WTC11 (cell line): ENCODE measurements at regions not wholly inside any gene's neighbourhood (a gene's known extent, or its start where the extent isn't known, plus 50 kb on each side); places are given as distances from the start of the nearest gene placed in this dataset.

Source experiments
- ATAC-seq: fragments of 200-7000 bp; cut with Tn5 transposase; 2 replicates; pipeline ENCODE4 v1.10.0; 2021; ENCODE audit warnings: mild to moderate bottlenecking, moderate library complexity
- CTCF ChIA-PET: fragments of 300-600 bp; sonication (Branson Sonifier 250); formaldehyde crosslinking; loops from one replicate; lab custom pipeline; 2021; ENCODE audit warnings: antibody characterized with exemption; lab: Charles Lee
- POLR2A ChIA-PET: fragments of 350-600 bp; sonication (Branson Sonifier 250); formaldehyde crosslinking; loops from one replicate; lab custom pipeline; 2021; ENCODE audit warnings: antibody characterized with exemption; lab: Charles Lee
- DNase-seq: peaks from one replicate; pipeline ENCODE4 v3.0.0; 2021; ENCODE audit warnings: low spot score
- H3K27ac Mint-ChIP-seq: 2 replicates; pipeline ENCODE4 v1.8.0; 2021; ENCODE audit warnings: mixed read lengths
- H3K27me3 Mint-ChIP-seq: 2 replicates; pipeline ENCODE4 v1.8.0; 2021; ENCODE audit warnings: low read depth, mild to moderate bottlenecking, moderate library complexity, mixed read lengths
- H3K36me3 Mint-ChIP-seq: 2 replicates; pipeline ENCODE4 v1.8.0; 2021; ENCODE audit warnings: mixed read lengths
- H3K4me1 Mint-ChIP-seq: 2 replicates; pipeline ENCODE4 v1.8.0; 2022; ENCODE audit warnings: mixed read lengths
- H3K4me3 Mint-ChIP-seq: 2 replicates; pipeline ENCODE4 v1.8.0; 2021; ENCODE audit warnings: mild to moderate bottlenecking, moderate library complexity, mixed read lengths
- H3K9me3 Mint-ChIP-seq: 2 replicates; pipeline ENCODE4 v1.8.0; 2021; ENCODE audit warnings: mixed read lengths
- ELF4 ChIP-seq: sonication (generic); formaldehyde crosslinking; IDR thresholded peaks from 2 replicates; pipeline ENCODE4 v1.8.1; 2022; ENCODE audit warnings: low read depth, mild to moderate bottlenecking, moderate library complexity, missing genetic modification reagents
- FOXJ3 ChIP-seq: sonication (generic); formaldehyde crosslinking; IDR thresholded peaks from 2 replicates; pipeline ENCODE4 v1.9.0; 2021; ENCODE audit warnings: missing genetic modification reagents, mild to moderate bottlenecking, borderline replicate concordance
- FOXK1 ChIP-seq: sonication (generic); formaldehyde crosslinking; IDR thresholded peaks from 2 replicates; pipeline ENCODE4 v1.8.0; 2022; ENCODE audit warnings: mild to moderate bottlenecking, moderate library complexity, missing genetic modification reagents
- GRHL2 ChIP-seq: fragments of 250-450 bp; sonication (Bioruptor Pico); IDR thresholded peaks from 2 replicates; pipeline ENCODE4 v1.8.0; 2022; ENCODE audit warnings: mild to moderate bottlenecking, moderate library complexity; ENCODE audit not compliant: insufficient replicate concordance, severe bottlenecking
- HMGA2 ChIP-seq: fragments of 250-450 bp; sonication (Bioruptor Pico); IDR thresholded peaks from 2 replicates; pipeline ENCODE4 v1.4.0; 2021; ENCODE audit warnings: mild to moderate bottlenecking, moderate library complexity
- RORB ChIP-seq: fragments of 250-450 bp; sonication (Bioruptor Pico); IDR thresholded peaks from 2 replicates; pipeline ENCODE4 v1.9.0; 2021; ENCODE audit warnings: mild to moderate bottlenecking
- SP1 ChIP-seq: sonication (generic); formaldehyde crosslinking; conservative IDR thresholded peaks from 2 replicates; pipeline ENCODE4 v1.8.1; 2022; ENCODE audit warnings: missing genetic modification reagents
- ZNF232 ChIP-seq: sonication (generic); formaldehyde crosslinking; IDR thresholded peaks from 2 replicates; pipeline ENCODE4 v1.8.0; 2022; ENCODE audit warnings: mild to moderate bottlenecking, missing genetic modification reagents
- ZNF263 ChIP-seq: sonication (generic); formaldehyde crosslinking; IDR thresholded peaks from 2 replicates; pipeline ENCODE4 v1.8.1; 2022; ENCODE audit warnings: low read depth, mild to moderate bottlenecking, moderate library complexity, missing genetic modification reagents
- TF ChIP-seq, protein P1 (sequence below): sonication (generic); formaldehyde crosslinking; conservative IDR thresholded peaks from 2 replicates; pipeline ENCODE4 v1.8.1; 2022; ENCODE audit warnings: mild to moderate bottlenecking, missing genetic modification reagents
- TF ChIP-seq, protein P2 (sequence below): sonication (generic); formaldehyde crosslinking; IDR thresholded peaks from 2 replicates; pipeline ENCODE4 v1.8.0; 2023; ENCODE audit warnings: missing genetic modification reagents
- TF ChIP-seq, protein P3 (sequence below): sonication (generic); formaldehyde crosslinking; IDR thresholded peaks from 2 replicates; pipeline ENCODE4 v1.8.0; 2023; ENCODE audit warnings: mild to moderate bottlenecking, missing genetic modification reagents
- TF ChIP-seq, protein P4 (sequence below): fragments of 250-450 bp; sonication (Bioruptor Pico); conservative IDR thresholded peaks from 2 replicates; pipeline ENCODE4 v1.9.0; 2021; ENCODE audit warnings: mild to moderate bottlenecking
- TF ChIP-seq, protein P5 (sequence below): sonication (generic); formaldehyde crosslinking; IDR thresholded peaks from 2 replicates; pipeline ENCODE4 v1.8.0; 2023; ENCODE audit warnings: missing genetic modification reagents, mild to moderate bottlenecking, borderline replicate concordance
- TF ChIP-seq, protein P6 (sequence below): sonication (generic); formaldehyde crosslinking; IDR thresholded peaks from 2 replicates; pipeline ENCODE4 v1.8.0; 2022; ENCODE audit warnings: mild to moderate bottlenecking, missing genetic modification reagents
- TF ChIP-seq, protein P7 (sequence below): sonication (generic); formaldehyde crosslinking; IDR thresholded peaks from 2 replicates; pipeline ENCODE4 v1.8.1; 2023; ENCODE audit warnings: mild to moderate bottlenecking, missing genetic modification reagents

DNA sequence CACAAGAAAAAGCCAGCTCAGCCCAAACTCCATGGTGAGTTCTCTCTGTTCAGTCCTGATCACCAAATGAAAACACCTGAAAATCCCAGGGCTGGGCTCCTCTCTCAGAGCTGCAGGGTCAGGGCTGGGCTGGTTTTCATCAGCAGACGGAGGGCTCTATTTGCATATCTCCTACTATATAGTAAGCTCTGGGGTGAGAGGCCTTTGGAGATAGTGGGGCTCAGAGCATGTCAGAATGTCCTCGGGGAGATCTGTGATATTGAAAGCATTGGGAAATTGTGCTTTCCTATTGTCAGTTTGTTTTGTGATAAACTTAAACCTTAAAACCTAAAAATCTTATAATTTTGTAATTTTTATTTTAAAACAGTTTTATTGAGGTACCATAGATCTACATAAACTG is 742.6 kb downstream of the TMEM121 start:
- POLR2A ChIA-PET: no interaction called here
- ATAC-seq (no peak), DNase-seq (no peak)
- no peak overlapping the region for H3K27ac Mint-ChIP-seq
- CTCF ChIA-PET: no interaction called here
- no peak overlapping the region for H3K4me3 Mint-ChIP-seq
- H3K4me1 Mint-ChIP-seq: no peaks in the 10 kb centered on the region
- TF ChIP-seq, protein P1, sequence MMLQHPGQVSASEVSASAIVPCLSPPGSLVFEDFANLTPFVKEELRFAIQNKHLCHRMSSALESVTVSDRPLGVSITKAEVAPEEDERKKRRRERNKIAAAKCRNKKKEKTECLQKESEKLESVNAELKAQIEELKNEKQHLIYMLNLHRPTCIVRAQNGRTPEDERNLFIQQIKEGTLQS (CRISPR knock-in tag): no peak
- TF ChIP-seq, protein P2, sequence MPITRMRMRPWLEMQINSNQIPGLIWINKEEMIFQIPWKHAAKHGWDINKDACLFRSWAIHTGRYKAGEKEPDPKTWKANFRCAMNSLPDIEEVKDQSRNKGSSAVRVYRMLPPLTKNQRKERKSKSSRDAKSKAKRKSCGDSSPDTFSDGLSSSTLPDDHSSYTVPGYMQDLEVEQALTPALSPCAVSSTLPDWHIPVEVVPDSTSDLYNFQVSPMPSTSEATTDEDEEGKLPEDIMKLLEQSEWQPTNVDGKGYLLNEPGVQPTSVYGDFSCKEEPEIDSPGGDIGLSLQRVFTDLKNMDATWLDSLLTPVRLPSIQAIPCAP: no peak
- TF ChIP-seq FOXK1: no peak
- TF ChIP-seq, protein P3, sequence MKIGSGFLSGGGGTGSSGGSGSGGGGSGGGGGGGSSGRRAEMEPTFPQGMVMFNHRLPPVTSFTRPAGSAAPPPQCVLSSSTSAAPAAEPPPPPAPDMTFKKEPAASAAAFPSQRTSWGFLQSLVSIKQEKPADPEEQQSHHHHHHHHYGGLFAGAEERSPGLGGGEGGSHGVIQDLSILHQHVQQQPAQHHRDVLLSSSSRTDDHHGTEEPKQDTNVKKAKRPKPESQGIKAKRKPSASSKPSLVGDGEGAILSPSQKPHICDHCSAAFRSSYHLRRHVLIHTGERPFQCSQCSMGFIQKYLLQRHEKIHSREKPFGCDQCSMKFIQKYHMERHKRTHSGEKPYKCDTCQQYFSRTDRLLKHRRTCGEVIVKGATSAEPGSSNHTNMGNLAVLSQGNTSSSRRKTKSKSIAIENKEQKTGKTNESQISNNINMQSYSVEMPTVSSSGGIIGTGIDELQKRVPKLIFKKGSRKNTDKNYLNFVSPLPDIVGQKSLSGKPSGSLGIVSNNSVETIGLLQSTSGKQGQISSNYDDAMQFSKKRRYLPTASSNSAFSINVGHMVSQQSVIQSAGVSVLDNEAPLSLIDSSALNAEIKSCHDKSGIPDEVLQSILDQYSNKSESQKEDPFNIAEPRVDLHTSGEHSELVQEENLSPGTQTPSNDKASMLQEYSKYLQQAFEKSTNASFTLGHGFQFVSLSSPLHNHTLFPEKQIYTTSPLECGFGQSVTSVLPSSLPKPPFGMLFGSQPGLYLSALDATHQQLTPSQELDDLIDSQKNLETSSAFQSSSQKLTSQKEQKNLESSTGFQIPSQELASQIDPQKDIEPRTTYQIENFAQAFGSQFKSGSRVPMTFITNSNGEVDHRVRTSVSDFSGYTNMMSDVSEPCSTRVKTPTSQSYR (CRISPR knock-in tag): no peak
- H3K36me3 Mint-ChIP-seq: peaks cover 82% of the 10 kb centered on the region
- peaks cover 7% of the 10 kb centered on the region for H3K27me3 Mint-ChIP-seq
- peaks cover 91% of the 10 kb centered on the region for H3K9me3 Mint-ChIP-seq

DNA sequence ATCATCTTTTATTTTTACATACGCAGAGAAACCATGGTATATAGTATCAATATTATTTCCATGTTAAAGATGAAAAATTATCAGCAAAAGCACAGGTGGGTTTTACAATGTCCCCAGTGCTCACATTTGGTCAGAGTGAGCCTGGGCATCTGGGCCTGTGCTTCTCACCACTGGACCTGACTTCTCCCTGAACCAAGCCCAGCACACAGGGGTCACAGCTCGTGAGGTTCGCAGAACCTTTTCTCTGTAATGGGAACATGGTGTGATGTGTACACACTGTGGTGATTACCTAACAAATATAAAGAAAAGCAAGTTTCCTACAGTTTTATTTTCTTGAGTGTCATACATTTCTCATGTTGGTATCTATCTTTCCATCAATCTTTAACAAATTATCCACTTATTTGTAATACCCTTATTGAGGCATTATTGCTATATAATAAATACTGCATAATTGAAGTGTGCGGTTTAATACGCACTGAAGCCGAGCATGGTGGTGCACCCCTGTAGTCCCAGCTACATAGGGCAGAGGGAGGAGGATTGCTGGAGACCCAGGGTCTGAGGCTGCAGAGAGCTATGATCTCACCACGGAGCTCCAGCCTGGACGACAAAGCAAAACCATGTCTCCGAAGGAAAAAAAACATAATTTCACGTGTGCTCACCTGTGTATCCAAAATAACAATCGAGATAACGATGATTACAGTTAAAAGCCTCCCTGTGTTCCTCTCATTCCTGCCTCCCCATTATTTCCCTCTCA is 743.2 kb downstream of the TMEM121 start:
- POLR2A ChIA-PET: no interaction called here
- peaks cover 90% of the 10 kb centered on the region for H3K9me3 Mint-ChIP-seq
- H3K36me3 Mint-ChIP-seq: peaks cover 81% of the 10 kb centered on the region
- H3K27ac Mint-ChIP-seq: no peak overlapping the region
- no peak overlapping the region for H3K4me3 Mint-ChIP-seq
- ATAC-seq: no peak
- peaks cover 7% of the 10 kb centered on the region for H3K27me3 Mint-ChIP-seq
- no peaks in the 10 kb centered on the region for H3K4me1 Mint-ChIP-seq
- DNase-seq: no peak
- CTCF ChIA-PET: no interaction called here
- no peak for TF ChIP-seq HMGA2 (CRISPR knock-in tag)
- TF ChIP-seq FOXJ3 (CRISPR knock-in tag): no peak
- TF ChIP-seq, protein P4, sequence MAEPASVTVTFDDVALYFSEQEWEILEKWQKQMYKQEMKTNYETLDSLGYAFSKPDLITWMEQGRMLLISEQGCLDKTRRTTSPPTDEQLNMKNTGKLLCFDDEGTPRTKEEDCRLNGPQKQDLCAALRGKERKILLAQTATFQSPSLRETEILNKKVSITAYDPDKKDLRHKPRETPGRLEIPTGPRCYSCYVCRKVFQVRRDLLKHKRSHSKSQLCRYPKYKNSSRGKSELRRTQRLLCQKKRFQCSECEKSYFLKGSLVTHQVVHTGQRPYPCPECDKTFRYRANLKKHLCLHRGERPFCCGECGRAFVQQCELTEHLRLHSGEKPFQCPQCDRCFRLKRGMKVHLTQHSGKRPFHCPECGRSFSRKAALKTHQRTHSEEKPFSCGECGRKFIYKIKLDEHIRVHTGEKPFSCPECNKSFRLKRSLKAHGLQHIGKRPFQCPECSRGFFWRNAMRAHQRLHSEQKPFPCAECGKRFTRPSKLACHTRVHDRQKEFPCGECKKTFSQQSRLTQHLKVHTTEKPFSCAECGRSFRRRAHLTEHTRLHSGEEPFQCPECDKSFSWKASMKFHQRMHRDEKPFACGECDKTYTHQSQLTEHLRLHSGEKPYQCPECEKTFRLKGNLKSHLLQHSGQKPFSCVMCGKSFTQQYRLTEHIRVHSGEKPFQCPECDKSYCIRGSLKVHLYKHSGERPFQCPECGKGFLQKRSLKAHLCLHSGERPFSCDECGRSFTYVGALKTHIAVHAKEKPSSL: no peak
- TF ChIP-seq, protein P5, sequence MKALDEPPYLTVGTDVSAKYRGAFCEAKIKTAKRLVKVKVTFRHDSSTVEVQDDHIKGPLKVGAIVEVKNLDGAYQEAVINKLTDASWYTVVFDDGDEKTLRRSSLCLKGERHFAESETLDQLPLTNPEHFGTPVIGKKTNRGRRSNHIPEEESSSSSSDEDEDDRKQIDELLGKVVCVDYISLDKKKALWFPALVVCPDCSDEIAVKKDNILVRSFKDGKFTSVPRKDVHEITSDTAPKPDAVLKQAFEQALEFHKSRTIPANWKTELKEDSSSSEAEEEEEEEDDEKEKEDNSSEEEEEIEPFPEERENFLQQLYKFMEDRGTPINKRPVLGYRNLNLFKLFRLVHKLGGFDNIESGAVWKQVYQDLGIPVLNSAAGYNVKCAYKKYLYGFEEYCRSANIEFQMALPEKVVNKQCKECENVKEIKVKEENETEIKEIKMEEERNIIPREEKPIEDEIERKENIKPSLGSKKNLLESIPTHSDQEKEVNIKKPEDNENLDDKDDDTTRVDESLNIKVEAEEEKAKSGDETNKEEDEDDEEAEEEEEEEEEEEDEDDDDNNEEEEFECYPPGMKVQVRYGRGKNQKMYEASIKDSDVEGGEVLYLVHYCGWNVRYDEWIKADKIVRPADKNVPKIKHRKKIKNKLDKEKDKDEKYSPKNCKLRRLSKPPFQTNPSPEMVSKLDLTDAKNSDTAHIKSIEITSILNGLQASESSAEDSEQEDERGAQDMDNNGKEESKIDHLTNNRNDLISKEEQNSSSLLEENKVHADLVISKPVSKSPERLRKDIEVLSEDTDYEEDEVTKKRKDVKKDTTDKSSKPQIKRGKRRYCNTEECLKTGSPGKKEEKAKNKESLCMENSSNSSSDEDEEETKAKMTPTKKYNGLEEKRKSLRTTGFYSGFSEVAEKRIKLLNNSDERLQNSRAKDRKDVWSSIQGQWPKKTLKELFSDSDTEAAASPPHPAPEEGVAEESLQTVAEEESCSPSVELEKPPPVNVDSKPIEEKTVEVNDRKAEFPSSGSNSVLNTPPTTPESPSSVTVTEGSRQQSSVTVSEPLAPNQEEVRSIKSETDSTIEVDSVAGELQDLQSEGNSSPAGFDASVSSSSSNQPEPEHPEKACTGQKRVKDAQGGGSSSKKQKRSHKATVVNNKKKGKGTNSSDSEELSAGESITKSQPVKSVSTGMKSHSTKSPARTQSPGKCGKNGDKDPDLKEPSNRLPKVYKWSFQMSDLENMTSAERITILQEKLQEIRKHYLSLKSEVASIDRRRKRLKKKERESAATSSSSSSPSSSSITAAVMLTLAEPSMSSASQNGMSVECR: no peak
- TF ChIP-seq ZNF232: no peak
- TF ChIP-seq, protein P3 (CRISPR knock-in tag): no peak
- TF ChIP-seq SP1 (CRISPR knock-in tag): no peak
- TF ChIP-seq GRHL2 (CRISPR knock-in tag): no peak
- TF ChIP-seq, protein P6, sequence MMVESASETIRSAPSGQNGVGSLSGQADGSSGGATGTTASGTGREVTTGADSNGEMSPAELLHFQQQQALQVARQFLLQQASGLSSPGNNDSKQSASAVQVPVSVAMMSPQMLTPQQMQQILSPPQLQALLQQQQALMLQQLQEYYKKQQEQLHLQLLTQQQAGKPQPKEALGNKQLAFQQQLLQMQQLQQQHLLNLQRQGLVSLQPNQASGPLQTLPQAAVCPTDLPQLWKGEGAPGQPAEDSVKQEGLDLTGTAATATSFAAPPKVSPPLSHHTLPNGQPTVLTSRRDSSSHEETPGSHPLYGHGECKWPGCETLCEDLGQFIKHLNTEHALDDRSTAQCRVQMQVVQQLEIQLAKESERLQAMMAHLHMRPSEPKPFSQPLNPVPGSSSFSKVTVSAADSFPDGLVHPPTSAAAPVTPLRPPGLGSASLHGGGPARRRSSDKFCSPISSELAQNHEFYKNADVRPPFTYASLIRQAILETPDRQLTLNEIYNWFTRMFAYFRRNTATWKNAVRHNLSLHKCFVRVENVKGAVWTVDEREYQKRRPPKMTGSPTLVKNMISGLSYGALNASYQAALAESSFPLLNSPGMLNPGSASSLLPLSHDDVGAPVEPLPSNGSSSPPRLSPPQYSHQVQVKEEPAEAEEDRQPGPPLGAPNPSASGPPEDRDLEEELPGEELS (CRISPR knock-in tag): no peak
- TF ChIP-seq, protein P7, sequence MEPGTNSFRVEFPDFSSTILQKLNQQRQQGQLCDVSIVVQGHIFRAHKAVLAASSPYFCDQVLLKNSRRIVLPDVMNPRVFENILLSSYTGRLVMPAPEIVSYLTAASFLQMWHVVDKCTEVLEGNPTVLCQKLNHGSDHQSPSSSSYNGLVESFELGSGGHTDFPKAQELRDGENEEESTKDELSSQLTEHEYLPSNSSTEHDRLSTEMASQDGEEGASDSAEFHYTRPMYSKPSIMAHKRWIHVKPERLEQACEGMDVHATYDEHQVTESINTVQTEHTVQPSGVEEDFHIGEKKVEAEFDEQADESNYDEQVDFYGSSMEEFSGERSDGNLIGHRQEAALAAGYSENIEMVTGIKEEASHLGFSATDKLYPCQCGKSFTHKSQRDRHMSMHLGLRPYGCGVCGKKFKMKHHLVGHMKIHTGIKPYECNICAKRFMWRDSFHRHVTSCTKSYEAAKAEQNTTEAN: no peak
- no peak for TF ChIP-seq ZNF263 (CRISPR knock-in tag)
- no peak for TF ChIP-seq ELF4 (CRISPR knock-in tag)
- no peak for TF ChIP-seq RORB (CRISPR knock-in tag)
